ENCODE measurements at regions not wholly inside any gene's neighbourhood (a gene's known extent, or its start where the extent isn't known, plus 50 kb on each side); places are given as distances from the start of the nearest gene placed in this dataset.

DNA sequence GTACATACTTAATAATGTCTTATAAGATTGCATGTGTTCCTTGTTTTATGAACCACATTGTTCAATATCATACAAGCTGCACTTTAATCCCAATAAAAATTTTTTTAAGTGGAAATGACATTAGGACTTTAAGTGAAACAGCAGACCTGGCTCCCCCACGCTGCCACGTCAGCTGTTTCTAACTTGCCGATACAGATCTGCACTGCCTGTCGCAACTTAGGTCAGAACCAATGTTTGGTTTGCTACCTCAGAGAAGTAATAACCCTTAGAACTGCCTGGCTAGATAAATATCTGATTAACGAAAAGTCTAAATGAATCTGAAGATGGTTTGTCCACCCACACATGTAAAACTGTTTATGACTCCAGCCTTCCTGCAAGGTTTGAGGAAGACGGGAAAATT, 327.5 kb upstream of the DACH1 start:
- H3K4me3 Mint-ChIP-seq: no peak overlapping the region
- ATAC-seq (no peak), DNase-seq (no peak)
- no peaks in the 10 kb centered on the region for H3K4me1 Mint-ChIP-seq
- H3K27ac Mint-ChIP-seq: no peak overlapping the region
- intact Hi-C loops (cut with micrococcal nuclease): no loop called here
- ChIA-PET CTCF (no interaction called here), POLR2A (no interaction called here)
- no peaks in the 10 kb centered on the region for H3K36me3 Mint-ChIP-seq
- Histone ChIP-seq H3K4me1 (ENCODE audit: control insufficient read depth in 2 of 2, insufficient read depth in 2 of 2, low read length in 2 of 2) (no peaks in the 10 kb centered on the region), H3K4me3 (ENCODE audit: low read length) (no peak overlapping the region), H3K27me3 (ENCODE audit: control insufficient read depth in 2 of 2, insufficient read depth in 2 of 2, low read length in 2 of 2) (no peaks in the 10 kb centered on the region), H3K27ac (ENCODE audit: low read depth, low read length) (no peak overlapping the region), H3K9me3 (ENCODE audit: control insufficient read depth in 2 of 3, low read length in 3 of 3) (no peaks in the 10 kb centered on the region), H3K36me3 (ENCODE audit: control insufficient read depth in 2 of 3, insufficient read depth in 3 of 3, low read length in 3 of 3) (no peaks in the 10 kb centered on the region)
- H3K9me3 Mint-ChIP-seq: no peaks in the 10 kb centered on the region
- no peaks in the 10 kb centered on the region for H3K27me3 Mint-ChIP-seq

DNA sequence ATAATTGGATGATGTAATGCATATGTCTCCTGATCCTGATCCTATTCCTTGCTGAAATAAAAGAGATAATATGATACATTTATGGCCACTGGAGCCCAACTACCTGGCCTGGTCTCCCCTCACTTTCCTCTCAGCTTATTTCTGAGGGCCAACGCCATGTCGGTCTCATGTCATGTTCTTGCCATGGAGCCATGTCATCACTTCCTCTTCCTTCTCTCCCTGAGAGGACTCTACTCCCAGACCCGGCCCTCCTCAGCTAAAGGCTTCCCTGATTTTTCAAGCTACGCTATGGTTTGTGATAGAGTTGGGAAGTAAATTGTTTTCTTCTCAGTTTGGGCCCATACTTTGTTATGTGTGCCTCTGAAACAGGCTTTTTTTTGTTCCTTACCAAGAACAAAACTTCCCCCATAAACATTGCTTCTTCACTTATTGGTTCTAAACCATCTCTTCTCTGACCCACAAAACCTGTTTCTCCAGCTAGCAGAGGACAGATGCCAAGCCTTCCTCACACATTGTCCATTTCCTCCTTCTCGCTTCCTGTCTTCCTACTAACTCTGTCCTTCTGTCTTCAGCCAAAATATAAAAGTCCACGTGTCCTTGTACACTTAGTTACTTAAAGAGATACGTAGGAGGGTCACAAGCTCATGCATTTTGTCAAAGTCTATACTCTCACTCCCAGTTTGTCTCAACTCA, 319.9 kb upstream of the DACH1 start:
- no peak overlapping the region for H3K27ac Mint-ChIP-seq
- Histone ChIP-seq H3K27ac (ENCODE audit: low read depth, low read length) (no peak overlapping the region), H3K4me3 (ENCODE audit: low read length) (no peak overlapping the region), H3K36me3 (ENCODE audit: control insufficient read depth in 2 of 3, insufficient read depth in 3 of 3, low read length in 3 of 3) (no peaks in the 10 kb centered on the region), H3K9me3 (ENCODE audit: control insufficient read depth in 2 of 3, low read length in 3 of 3) (no peaks in the 10 kb centered on the region), H3K27me3 (ENCODE audit: control insufficient read depth in 2 of 2, insufficient read depth in 2 of 2, low read length in 2 of 2) (no peaks in the 10 kb centered on the region), H3K4me1 (ENCODE audit: control insufficient read depth in 2 of 2, insufficient read depth in 2 of 2, low read length in 2 of 2) (no peaks in the 10 kb centered on the region)
- H3K27me3 Mint-ChIP-seq: no peaks in the 10 kb centered on the region
- ATAC-seq (no peak), DNase-seq (no peak)
- peaks cover 0 to 17% (median 2%) of the 10 kb centered on the region in 11 donors for H3K9me3 Mint-ChIP-seq
- no peak overlapping the region for H3K4me3 Mint-ChIP-seq
- CTCF ChIA-PET: no interaction called here
- H3K4me1 Mint-ChIP-seq: no peaks in the 10 kb centered on the region
- intact Hi-C loops (cut with micrococcal nuclease): no loop called here
- POLR2A ChIA-PET: no interaction called here
- H3K36me3 Mint-ChIP-seq: no peaks in the 10 kb centered on the region

DNA sequence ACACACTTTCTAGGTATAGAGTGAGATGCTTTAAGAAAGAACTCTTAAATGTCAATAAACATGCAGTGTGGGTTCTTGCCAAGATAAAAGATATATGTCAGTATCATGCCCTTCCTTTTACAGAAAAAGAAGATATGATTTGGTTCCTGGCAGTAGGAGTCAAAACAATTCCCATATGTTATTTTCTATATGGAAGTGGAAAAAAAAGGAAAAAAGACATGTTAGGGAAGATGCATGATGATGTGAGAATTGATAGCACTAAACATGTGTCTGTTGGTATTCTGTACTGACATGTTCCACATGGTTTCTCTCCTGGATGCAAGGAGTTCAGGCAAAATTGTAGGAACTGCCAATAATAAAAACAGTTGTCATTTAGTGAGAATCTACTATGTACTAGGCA, 318.8 kb upstream of the DACH1 start:
- ChIA-PET CTCF (no interaction called here), POLR2A (no interaction called here)
- H3K27me3 Mint-ChIP-seq: no peaks in the 10 kb centered on the region
- no peaks in the 10 kb centered on the region for H3K36me3 ChIP-seq (ENCODE audit: control insufficient read depth in 2 of 3, insufficient read depth in 3 of 3, low read length in 3 of 3)
- H3K9me3 Mint-ChIP-seq: peaks cover 0 to 17% (median 2%) of the 10 kb centered on the region in 11 donors
- no peaks in the 10 kb centered on the region for H3K36me3 Mint-ChIP-seq
- no peak overlapping the region for H3K27ac Mint-ChIP-seq
- no peak for DNase-seq
- H3K27me3 ChIP-seq (ENCODE audit: control insufficient read depth in 2 of 2, insufficient read depth in 2 of 2, low read length in 2 of 2): no peaks in the 10 kb centered on the region
- no peaks in the 10 kb centered on the region for H3K9me3 ChIP-seq (ENCODE audit: control insufficient read depth in 2 of 3, low read length in 3 of 3)
- H3K4me3 ChIP-seq (ENCODE audit: low read length): no peak overlapping the region
- H3K4me1 ChIP-seq (ENCODE audit: control insufficient read depth in 2 of 2, insufficient read depth in 2 of 2, low read length in 2 of 2): no peaks in the 10 kb centered on the region
- H3K27ac ChIP-seq (ENCODE audit: low read depth, low read length): no peak overlapping the region
- no peak overlapping the region for H3K4me3 Mint-ChIP-seq
- ATAC-seq: no peak
- intact Hi-C loops (cut with micrococcal nuclease): no loop called here
- H3K4me1 Mint-ChIP-seq: no peaks in the 10 kb centered on the region

DNA sequence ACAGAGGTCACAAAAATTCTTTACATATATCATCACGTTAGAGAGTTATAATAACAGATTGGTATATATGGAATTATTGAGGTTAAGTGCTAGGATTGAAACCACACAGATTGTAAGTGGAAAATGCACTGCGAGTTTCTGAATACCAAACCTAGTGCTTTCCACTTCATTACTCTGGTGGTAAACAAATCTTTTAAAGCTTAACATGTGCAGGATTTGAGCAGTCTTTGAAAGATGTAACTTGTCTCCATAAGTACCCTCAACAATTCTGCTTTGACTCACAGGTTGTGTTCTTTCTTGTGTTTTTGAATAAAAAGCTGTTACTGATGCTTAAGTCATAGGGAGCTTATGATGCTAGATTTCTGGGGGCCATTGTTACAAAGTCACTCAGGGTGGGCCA, 314.7 kb upstream of the DACH1 start:
- Mint-ChIP-seq H3K36me3 (no peaks in the 10 kb centered on the region), H3K4me3 (no peak overlapping the region), H3K27me3 (no peaks in the 10 kb centered on the region), H3K9me3 (peaks cover 0 to 11% (median 0%) of the 10 kb centered on the region in 11 donors), H3K4me1 (no peaks in the 10 kb centered on the region), H3K27ac (no peak overlapping the region)
- Histone ChIP-seq H3K9me3 (ENCODE audit: control insufficient read depth in 2 of 3, low read length in 3 of 3) (no peaks in the 10 kb centered on the region), H3K27me3 (ENCODE audit: control insufficient read depth in 2 of 2, insufficient read depth in 2 of 2, low read length in 2 of 2) (no peaks in the 10 kb centered on the region), H3K4me1 (ENCODE audit: control insufficient read depth in 2 of 2, insufficient read depth in 2 of 2, low read length in 2 of 2) (no peaks in the 10 kb centered on the region), H3K27ac (ENCODE audit: low read depth, low read length) (no peak overlapping the region), H3K4me3 (ENCODE audit: low read length) (no peak overlapping the region), H3K36me3 (ENCODE audit: control insufficient read depth in 2 of 3, insufficient read depth in 3 of 3, low read length in 3 of 3) (no peaks in the 10 kb centered on the region)
- no peak for DNase-seq
- POLR2A ChIA-PET: no interaction called here
- CTCF ChIA-PET: no interaction called here
- no peak for ATAC-seq
- intact Hi-C loops (cut with micrococcal nuclease): no loop called here

DNA sequence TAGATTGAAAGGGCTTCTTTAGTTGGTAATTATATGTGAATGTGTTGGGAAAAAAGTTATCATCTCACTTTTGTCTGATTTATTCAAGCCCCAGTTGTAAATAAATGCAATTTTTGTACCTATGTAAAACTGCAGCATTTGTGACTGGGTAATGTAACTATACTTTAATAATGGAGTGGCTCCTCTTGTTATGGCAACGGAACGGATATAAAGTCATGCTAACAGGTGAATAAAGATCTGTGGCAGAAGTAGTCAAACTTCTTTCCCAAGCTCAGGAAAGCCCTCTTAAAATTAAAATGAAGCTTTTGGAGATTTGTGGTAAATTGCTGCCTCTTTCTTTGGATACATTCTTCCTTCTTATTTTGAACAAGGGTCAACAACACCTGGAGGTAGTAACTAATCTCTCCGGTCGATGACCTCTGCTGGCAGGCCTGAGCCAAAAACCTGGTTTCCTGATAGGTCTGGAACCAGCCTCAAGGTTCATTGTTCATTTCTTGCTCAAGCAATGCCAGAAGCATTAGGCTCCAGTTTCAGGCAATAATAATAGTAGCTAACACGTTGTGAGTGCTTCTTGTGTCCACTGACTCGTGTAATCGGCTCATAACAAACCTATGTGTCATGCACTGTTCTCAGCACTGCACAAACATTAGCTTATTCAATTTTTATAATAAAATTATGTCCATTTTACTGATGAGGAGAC, 313.4 kb upstream of the DACH1 start:
- H3K27ac ChIP-seq (ENCODE audit: low read depth, low read length): no peak overlapping the region
- Mint-ChIP-seq H3K27ac (no peak overlapping the region), H3K36me3 (no peaks in the 10 kb centered on the region), H3K4me1 (no peaks in the 10 kb centered on the region), H3K4me3 (no peak overlapping the region), H3K27me3 (no peaks in the 10 kb centered on the region), H3K9me3 (peaks cover 0 to 11% (median 0%) of the 10 kb centered on the region in 11 donors)
- intact Hi-C loops (cut with micrococcal nuclease): no loop called here
- H3K4me3 ChIP-seq (ENCODE audit: low read length): no peak overlapping the region
- DNase-seq: no peak
- CTCF ChIA-PET: no interaction called here
- POLR2A ChIA-PET: no interaction called here
- ATAC-seq: no peak
- H3K36me3 ChIP-seq (ENCODE audit: control insufficient read depth in 2 of 3, insufficient read depth in 3 of 3, low read length in 3 of 3): no peaks in the 10 kb centered on the region
- no peaks in the 10 kb centered on the region for H3K4me1 ChIP-seq (ENCODE audit: control insufficient read depth in 2 of 2, insufficient read depth in 2 of 2, low read length in 2 of 2)
- H3K27me3 ChIP-seq (ENCODE audit: control insufficient read depth in 2 of 2, insufficient read depth in 2 of 2, low read length in 2 of 2): no peaks in the 10 kb centered on the region
- H3K9me3 ChIP-seq (ENCODE audit: control insufficient read depth in 2 of 3, low read length in 3 of 3): no peaks in the 10 kb centered on the region

DNA sequence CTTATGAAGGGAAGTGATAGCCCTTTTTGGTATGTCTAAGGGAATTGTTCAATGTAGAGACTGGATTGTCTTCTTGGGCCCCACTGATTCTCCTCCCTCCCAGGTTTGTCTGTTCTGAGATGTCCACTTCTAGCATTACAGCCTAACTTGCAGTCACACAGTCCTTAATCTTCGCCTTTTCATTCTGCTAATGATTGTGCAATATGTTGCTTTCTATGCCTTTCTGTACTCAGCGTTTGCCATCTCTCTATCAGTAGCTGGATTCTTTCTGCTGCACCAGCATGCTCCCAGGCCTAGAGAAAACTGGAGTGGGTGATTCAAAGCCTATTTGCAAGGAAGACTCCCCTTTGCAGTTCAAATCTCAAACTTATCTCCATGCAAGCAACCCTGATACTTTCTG, 307.5 kb upstream of the DACH1 start:
- no peak overlapping the region for H3K27ac Mint-ChIP-seq
- Histone ChIP-seq H3K9me3 (ENCODE audit: control insufficient read depth in 2 of 3, low read length in 3 of 3) (no peaks in the 10 kb centered on the region), H3K36me3 (ENCODE audit: control insufficient read depth in 2 of 3, insufficient read depth in 3 of 3, low read length in 3 of 3) (no peaks in the 10 kb centered on the region), H3K27me3 (ENCODE audit: control insufficient read depth in 2 of 2, insufficient read depth in 2 of 2, low read length in 2 of 2) (no peaks in the 10 kb centered on the region), H3K4me3 (ENCODE audit: low read length) (no peak overlapping the region), H3K4me1 (ENCODE audit: control insufficient read depth in 2 of 2, insufficient read depth in 2 of 2, low read length in 2 of 2) (no peaks in the 10 kb centered on the region), H3K27ac (ENCODE audit: low read depth, low read length) (no peak overlapping the region)
- peaks cover 0 to 3% (median 0%) of the 10 kb centered on the region in 11 donors for H3K9me3 Mint-ChIP-seq
- no peak for ATAC-seq
- H3K4me1 Mint-ChIP-seq: no peaks in the 10 kb centered on the region
- no peak overlapping the region for H3K4me3 Mint-ChIP-seq
- DNase-seq: no peak
- H3K36me3 Mint-ChIP-seq: no peaks in the 10 kb centered on the region
- intact Hi-C loops (cut with micrococcal nuclease): no loop called here
- ChIA-PET CTCF (no interaction called here), POLR2A (no interaction called here)
- H3K27me3 Mint-ChIP-seq: no peaks in the 10 kb centered on the region

DNA sequence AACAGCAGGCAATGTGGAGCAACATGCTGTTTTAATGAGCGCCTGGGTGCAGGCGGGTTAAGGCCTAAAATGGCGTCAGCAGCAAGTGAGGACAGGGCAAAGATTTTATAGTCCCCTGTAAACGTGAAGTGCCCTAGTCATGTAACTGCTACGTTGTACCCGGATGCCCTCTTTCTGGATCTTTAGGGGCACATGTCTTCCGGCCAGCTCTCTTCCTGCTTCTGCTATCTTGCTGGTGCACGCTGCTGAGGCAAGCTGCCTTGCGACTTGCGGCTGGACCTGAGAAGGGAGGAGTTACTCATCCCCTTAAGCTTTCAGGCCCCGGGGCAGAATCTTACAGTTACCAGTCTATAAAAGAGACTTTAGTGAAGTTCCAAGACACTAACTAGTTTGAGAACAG, 303.6 kb upstream of the DACH1 start:
- POLR2A ChIA-PET: no interaction called here
- Histone ChIP-seq H3K4me1 (ENCODE audit: control insufficient read depth in 2 of 2, insufficient read depth in 2 of 2, low read length in 2 of 2) (no peaks in the 10 kb centered on the region), H3K27me3 (ENCODE audit: control insufficient read depth in 2 of 2, insufficient read depth in 2 of 2, low read length in 2 of 2) (no peaks in the 10 kb centered on the region), H3K4me3 (ENCODE audit: low read length) (no peak overlapping the region), H3K9me3 (ENCODE audit: control insufficient read depth in 2 of 3, low read length in 3 of 3) (no peaks in the 10 kb centered on the region), H3K36me3 (ENCODE audit: control insufficient read depth in 2 of 3, insufficient read depth in 3 of 3, low read length in 3 of 3) (no peaks in the 10 kb centered on the region), H3K27ac (ENCODE audit: low read depth, low read length) (no peak overlapping the region)
- Mint-ChIP-seq H3K4me1 (no peaks in the 10 kb centered on the region), H3K36me3 (no peaks in the 10 kb centered on the region), H3K27me3 (no peaks in the 10 kb centered on the region), H3K27ac (no peak overlapping the region), H3K9me3 (peaks cover 0 to 6% (median 0%) of the 10 kb centered on the region in 11 donors), H3K4me3 (no peak overlapping the region)
- ATAC-seq (no peak), DNase-seq (no peak)
- intact Hi-C loops (cut with micrococcal nuclease): no loop called here
- CTCF ChIA-PET: no interaction called here

Measured in naive thymus-derived CD4-positive, alpha-beta T cell (primary cell).